ENCODE measurements at regions not wholly inside any gene's neighbourhood (a gene's known extent, or its start where the extent isn't known, plus 50 kb on each side); places are given as distances from the start of the nearest gene placed in this dataset.
A peak's percentile ranks its signal among the peaks of the same experiment; 100 is the strongest.
"Not testable (repeated sequence)": the region's sequence is repeated elsewhere in the genome, so short reads cannot be mapped to it uniquely, and the experiment has no call there.

DNA sequence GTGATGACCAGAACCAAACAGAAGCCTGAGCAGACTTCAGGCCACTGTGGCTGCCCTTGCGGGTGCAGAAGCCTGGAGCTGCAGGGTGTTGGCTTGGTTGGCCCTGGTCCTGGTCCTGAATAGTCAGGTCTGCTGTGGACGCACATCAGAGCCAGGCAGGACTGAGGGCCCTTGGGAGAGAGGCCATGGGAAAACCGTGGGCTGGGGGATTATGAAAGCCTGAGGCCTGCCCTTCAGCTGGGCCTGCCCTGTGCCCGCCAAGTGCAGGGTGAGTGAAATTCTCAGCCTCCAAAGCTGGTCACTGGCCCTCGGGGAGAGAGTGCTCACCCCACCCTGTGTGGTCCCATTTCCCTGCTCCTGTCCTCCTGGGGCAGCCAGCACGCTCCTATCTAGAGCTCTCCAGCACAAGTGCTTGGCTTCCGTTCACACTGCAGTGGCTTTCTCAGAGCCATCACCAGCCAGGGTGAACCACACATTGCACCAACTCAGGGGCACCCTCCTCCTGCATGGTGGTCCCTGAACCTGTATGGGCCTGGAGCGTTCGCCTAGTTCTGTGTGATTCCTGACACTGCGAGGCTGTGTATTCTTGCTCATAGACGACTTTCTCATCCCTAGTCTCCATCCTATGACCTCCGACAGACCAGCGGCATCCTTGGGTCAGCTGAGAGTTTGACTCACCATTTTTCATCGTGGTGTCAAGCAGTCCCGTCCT is 146.1 kb downstream of the TTLL2 start:
- no peak for DNase-seq

GRCh38 chr6:167471548-167471930 is 146.7 kb downstream of the TTLL2 start:
- DNase-seq = no peak

GRCh38 chr6:167472148-167472547 is 147.3 kb downstream of the TTLL2 start:
- no peak for DNase-seq

DNA sequence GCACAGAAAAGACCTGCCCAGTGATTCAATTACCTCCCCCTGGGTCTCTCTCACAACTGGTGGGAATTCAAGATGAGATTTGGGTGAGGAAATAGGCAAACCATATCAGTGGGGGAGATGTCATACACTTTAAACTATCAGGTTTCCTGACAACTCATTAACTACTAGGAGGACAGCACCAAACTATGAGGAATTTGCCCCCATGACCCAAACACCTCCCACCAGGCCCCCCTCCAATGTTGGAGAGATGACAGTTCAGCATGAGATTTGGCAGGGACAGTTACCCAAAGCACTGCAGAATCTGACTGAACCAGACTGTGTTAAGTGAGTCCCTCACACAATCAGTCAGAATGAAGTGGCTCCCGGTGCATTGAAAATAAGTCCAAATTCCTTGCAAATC is 148.0 kb downstream of the TTLL2 start:
- DNase-seq = no peak

DNA sequence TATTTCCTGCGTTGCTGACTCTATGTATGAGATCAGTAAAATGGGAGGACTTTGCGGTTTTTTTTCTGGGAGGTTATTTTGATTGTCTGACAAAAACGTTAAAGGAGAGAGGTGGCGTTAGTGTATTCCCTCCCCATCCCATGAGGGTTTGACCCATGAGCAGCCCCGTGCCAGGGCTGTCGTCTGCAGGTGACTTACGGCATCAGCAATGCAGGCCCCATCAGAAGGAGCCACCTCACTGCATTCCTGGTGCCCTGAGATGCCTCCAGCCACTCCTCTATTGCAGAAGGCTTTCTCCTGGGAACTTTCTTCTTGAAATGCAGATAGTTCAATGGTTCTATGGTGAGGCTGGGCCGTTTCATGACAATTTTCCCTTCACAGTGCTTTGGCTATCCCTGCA is 149.3 kb downstream of the TTLL2 start:
- DNase-seq = no peak

- no peak for DNase-seq
Observed at GRCh38 chr6:167474725-167475124, 149.8 kb downstream of the TTLL2 start.

GRCh38 chr6:167475947-167476346 is 151.1 kb downstream of the TTLL2 start:
- no peak for DNase-seq

DNA sequence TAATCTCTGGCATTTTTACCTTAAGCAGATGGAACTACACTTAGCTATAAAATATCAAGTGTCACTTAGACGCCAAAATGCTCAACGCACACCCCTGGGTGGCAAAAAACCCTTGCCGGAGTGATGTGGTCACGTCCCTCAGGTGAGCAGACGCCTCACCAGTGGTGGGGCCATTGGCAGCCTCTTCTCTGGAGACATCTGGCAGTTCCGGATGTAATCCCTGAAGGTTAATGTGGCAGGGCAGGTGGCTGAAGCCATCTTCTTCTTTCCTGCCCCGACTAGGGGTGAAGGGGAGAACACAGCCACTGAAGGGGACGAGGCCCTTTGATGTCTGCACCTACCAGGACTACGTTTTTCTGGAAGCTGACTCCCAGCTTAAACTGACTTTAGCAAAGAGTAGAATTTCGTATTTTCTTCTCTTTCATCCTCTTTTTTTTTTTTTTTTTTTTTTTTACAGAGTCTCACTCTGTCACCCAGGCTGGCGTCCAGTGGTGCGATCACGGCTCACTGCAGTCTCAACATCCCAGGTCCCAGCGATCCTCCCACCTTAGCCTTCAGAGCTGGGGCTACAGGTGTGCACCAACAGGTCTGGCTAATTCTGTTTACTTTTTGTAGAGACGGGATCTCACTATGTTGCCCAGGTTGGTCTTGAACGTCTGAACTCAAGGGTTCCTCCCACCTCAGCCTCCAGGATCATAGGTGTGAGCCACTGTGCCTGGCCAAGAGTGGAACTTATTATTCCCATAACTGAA is 152.1 kb downstream of the TTLL2 start:
- no peak for DNase-seq

DNA sequence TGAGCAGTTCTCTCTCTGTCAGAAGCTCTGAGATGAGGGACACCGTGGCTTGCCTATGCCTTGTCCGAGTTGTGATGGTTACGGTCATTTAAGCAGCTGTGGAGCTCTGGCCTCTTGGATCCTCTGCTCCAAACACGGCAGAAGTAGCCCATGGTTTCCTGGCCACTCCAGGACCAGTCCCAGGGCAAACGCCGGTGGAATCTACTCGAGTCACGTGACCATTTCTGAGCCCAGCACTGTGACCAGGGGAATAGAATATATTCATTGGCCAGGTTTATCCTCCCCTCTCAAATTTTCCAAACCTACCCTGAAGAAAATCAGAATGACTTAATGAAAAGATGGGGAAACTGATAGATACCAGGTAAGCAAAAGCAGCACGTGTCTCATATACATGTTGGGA is 152.8 kb downstream of the TTLL2 start:
- DNase-seq = no peak

GRCh38 chr6:167479301-167479700 is 154.4 kb downstream of the TTLL2 start:
- no peak for DNase-seq

- peak; percentile 56 for DNase-seq
Observed at GRCh38 chr6:167479901-167480648, 155.2 kb downstream of the TTLL2 start.

GRCh38 chr6:167481307-167481926 is 156.5 kb downstream of the TTLL2 start:
- no peak for DNase-seq

- not testable (repeated sequence) for DNase-seq
Observed at GRCh38 chr6:167482801-167483200, 157.9 kb downstream of the TTLL2 start.

GRCh38 chr6:167485186-167485978 is 160.5 kb downstream of the TTLL2 start:
- DNase-seq = peak; percentile 73

GRCh38 chr6:167487749-167488664 is 163.1 kb downstream of the TTLL2 start:
- no peak for DNase-seq

GRCh38 chr6:167491438-167492099 is 166.7 kb downstream of the TTLL2 start:
- DNase-seq = no peak

DNA sequence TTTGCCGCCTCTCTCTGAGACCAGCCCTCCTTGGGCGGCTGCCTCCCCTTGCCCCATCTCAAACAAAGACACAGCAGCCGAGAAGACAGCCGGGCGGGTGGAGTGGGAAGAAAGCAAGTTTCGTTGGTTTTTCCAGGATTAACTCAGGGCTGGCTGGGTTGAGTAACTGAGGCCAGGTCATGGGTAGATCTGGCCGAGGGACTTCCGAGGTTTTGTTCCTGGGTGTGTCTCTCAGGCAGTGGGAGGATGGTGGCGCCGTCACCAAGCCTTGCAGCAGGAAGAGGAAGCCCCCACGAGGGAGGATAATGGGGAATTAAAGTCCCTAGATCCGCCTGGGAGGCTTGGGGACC is 167.2 kb downstream of the TTLL2 start:
- DNase-seq = no peak

DNA sequence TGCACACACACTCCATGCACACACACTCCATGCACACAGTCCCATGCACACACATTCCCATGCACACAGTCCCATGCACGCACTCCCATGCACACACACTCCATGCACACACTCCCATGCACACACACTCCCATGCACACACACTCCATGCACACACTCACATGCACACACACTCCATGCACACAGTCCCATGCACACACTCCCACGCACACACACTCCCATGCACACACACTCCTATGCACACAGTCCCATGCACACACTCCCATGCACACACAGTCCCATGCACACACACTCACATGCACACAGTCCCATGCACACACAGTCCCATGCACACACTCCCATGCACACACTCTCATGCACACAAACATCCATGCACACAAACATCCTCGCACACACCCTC is 168.4 kb downstream of the TTLL2 start:
- DNase-seq = no peak

- peak; percentile 64 for DNase-seq
Observed at GRCh38 chr6:167493976-167494697, 169.3 kb downstream of the TTLL2 start.

All from muscle of arm (tissue), 1 donor.